GM23248 (cell line): ENCODE measurements at regions not wholly inside any gene's neighbourhood (a gene's known extent, or its start where the extent isn't known, plus 50 kb on each side); places are given as distances from the start of the nearest gene placed in this dataset.

Experiments used
- EZH2 ChIP-seq: fragments of 200-600 bp; sonication (generic); IDR thresholded peaks from 2 replicates; pipeline ENCODE4 v1.6.1; 2018; ENCODE audit warnings: antibody characterized with exemption, mild to moderate bottlenecking; ENCODE audit not compliant: insufficient read depth, poor library complexity, severe bottlenecking
- EZH2phosphoT487 ChIP-seq: fragments of 200-600 bp; sonication (generic); IDR thresholded peaks from 2 replicates; pipeline ENCODE4 v1.6.1; 2018; ENCODE audit warnings: antibody characterized with exemption, moderate library complexity, mild to moderate bottlenecking, low read depth; ENCODE audit not compliant: insufficient read depth

GRCh38 chr9:110064803-110065202 lies 143.2 kb downstream of the C9orf152 start:
- TF ChIP-seq EZH2phosphoT487 (no peak), EZH2 (no peak)
